ENCODE measurements at regions not wholly inside any gene's neighbourhood (a gene's known extent, or its start where the extent isn't known, plus 50 kb on each side); places are given as distances from the start of the nearest gene placed in this dataset.

GRCh38 chr7:106606120-106606519, 54.8 kb downstream of the CCDC71L start:
- H3K36me3 ChIP-seq (ENCODE audit: control insufficient read depth, insufficient read depth, low read length): no peaks in the 10 kb centered on the region

GRCh38 chr7:106604971-106605370, 56.0 kb downstream of the CCDC71L start:
- H3K36me3 ChIP-seq (ENCODE audit: control insufficient read depth, insufficient read depth, low read length): no peaks in the 10 kb centered on the region
- no peak overlapping the region for H3K4me3 ChIP-seq (ENCODE audit: low read depth, low read length)
- no peaks in the 10 kb centered on the region for H3K27me3 ChIP-seq (ENCODE audit: control insufficient read depth, insufficient read depth, low read length)
- DNase-seq (ENCODE audit: low read depth): no peak
- TF ChIP-seq CTCF (IDR thresholded peaks at IDR 0.05; ENCODE audit: insufficient read depth, low read length, poor library complexity, severe bottlenecking): no peak

More at GRCh38 chr7:106606120-106606519, 54.8 kb downstream of the CCDC71L start:
- no peak for DNase-seq (ENCODE audit: low read depth)
- Histone ChIP-seq H3K27me3 (ENCODE audit: control insufficient read depth, insufficient read depth, low read length) (no peaks in the 10 kb centered on the region), H3K4me3 (ENCODE audit: low read depth, low read length) (no peak overlapping the region)
- no peak for TF ChIP-seq CTCF (IDR thresholded peaks at IDR 0.05; ENCODE audit: insufficient read depth, low read length, poor library complexity, severe bottlenecking)

GRCh38 chr7:106604303-106604924, 56.5 kb downstream of the CCDC71L start:
- TF ChIP-seq CTCF (IDR thresholded peaks at IDR 0.05; ENCODE audit: insufficient read depth, low read length, poor library complexity, severe bottlenecking): no peak

GRCh38 chr7:106603346-106603745, 57.6 kb downstream of the CCDC71L start:
- no peak for TF ChIP-seq CTCF (IDR thresholded peaks at IDR 0.05; ENCODE audit: insufficient read depth, low read length, poor library complexity, severe bottlenecking)
- Histone ChIP-seq H3K27me3 (ENCODE audit: control insufficient read depth, insufficient read depth, low read length) (no peaks in the 10 kb centered on the region), H3K36me3 (ENCODE audit: control insufficient read depth, insufficient read depth, low read length) (no peaks in the 10 kb centered on the region), H3K4me3 (ENCODE audit: low read depth, low read length) (no peak overlapping the region)
- DNase-seq (ENCODE audit: low read depth): no peak

More at GRCh38 chr7:106604303-106604924, 56.5 kb downstream of the CCDC71L start:
- no peak overlapping the region for H3K4me3 ChIP-seq (ENCODE audit: low read depth, low read length)
- no peaks in the 10 kb centered on the region for H3K27me3 ChIP-seq (ENCODE audit: control insufficient read depth, insufficient read depth, low read length)
- DNase-seq (ENCODE audit: low read depth): no peak
- H3K36me3 ChIP-seq (ENCODE audit: control insufficient read depth, insufficient read depth, low read length): no peaks in the 10 kb centered on the region

GRCh38 chr7:106602062-106602461, 58.9 kb downstream of the CCDC71L start:
- TF ChIP-seq CTCF (IDR thresholded peaks at IDR 0.05; ENCODE audit: insufficient read depth, low read length, poor library complexity, severe bottlenecking): no peak
- no peaks in the 10 kb centered on the region for H3K36me3 ChIP-seq (ENCODE audit: control insufficient read depth, insufficient read depth, low read length)
- no peak overlapping the region for H3K4me3 ChIP-seq (ENCODE audit: low read depth, low read length)
- no peaks in the 10 kb centered on the region for H3K27me3 ChIP-seq (ENCODE audit: control insufficient read depth, insufficient read depth, low read length)
- DNase-seq (ENCODE audit: low read depth): no peak

Measured in kidney epithelial cell (primary cell).